ENCODE measurements at regions not wholly inside any gene's neighbourhood (a gene's known extent, or its start where the extent isn't known, plus 50 kb on each side); places are given as distances from the start of the nearest gene placed in this dataset.

- H3K9me3 ChIP-seq = no peaks in the 10 kb centered on the region
- H3K27me3 ChIP-seq = no peaks in the 10 kb centered on the region
- H3K36me3 ChIP-seq = no peaks in the 10 kb centered on the region
- no peak for TF ChIP-seq CTCF (IDR thresholded peaks at IDR 0.05)
- intact Hi-C loops (cut with DNase I) = no loop called here
- no peak for DNase-seq
- no peak overlapping the region for H3K27ac ChIP-seq
- no peak overlapping the region for H3K4me3 ChIP-seq
- no peak overlapping the region for H3K9ac ChIP-seq (ENCODE audit: low read depth in 2 of 2, low read length in 2 of 2)
- no peaks in the 10 kb centered on the region for H3K4me1 ChIP-seq
Observed at GRCh38 chr11:42299780-42300179, 840.3 kb upstream of the LRRC4C start.

GRCh38 chr11:42301777-42302176, 842.3 kb upstream of the LRRC4C start:
- Histone ChIP-seq H3K4me1 (no peaks in the 10 kb centered on the region), H3K4me3 (no peak overlapping the region), H3K27me3 (no peaks in the 10 kb centered on the region), H3K27ac (no peak overlapping the region), H3K9ac (ENCODE audit: low read depth in 2 of 2, low read length in 2 of 2) (no peak overlapping the region), H3K36me3 (no peaks in the 10 kb centered on the region), H3K9me3 (no peaks in the 10 kb centered on the region)
- no peak for DNase-seq
- TF ChIP-seq CTCF (IDR thresholded peaks at IDR 0.05) = no peak
- intact Hi-C loops (cut with DNase I) = no loop called here

- no peak overlapping the region for H3K9ac ChIP-seq (ENCODE audit: low read depth in 2 of 2, low read length in 2 of 2)
- no peaks in the 10 kb centered on the region for H3K4me1 ChIP-seq
- H3K9me3 ChIP-seq = no peaks in the 10 kb centered on the region
- no peak for TF ChIP-seq CTCF (IDR thresholded peaks at IDR 0.05)
- H3K27ac ChIP-seq = no peak overlapping the region
- no peak overlapping the region for H3K4me3 ChIP-seq
- DNase-seq = no peak
- H3K36me3 ChIP-seq = no peaks in the 10 kb centered on the region
- no peaks in the 10 kb centered on the region for H3K27me3 ChIP-seq
- intact Hi-C loops (cut with DNase I) = no loop called here
Observed at GRCh38 chr11:42311514-42311913, 852.1 kb upstream of the LRRC4C start.

- no peaks in the 10 kb centered on the region for H3K4me1 ChIP-seq
- H3K9ac ChIP-seq (ENCODE audit: low read depth in 2 of 2, low read length in 2 of 2) = no peak overlapping the region
- no peaks in the 10 kb centered on the region for H3K9me3 ChIP-seq
- TF ChIP-seq CTCF (IDR thresholded peaks at IDR 0.05) = no peak
- no peak overlapping the region for H3K4me3 ChIP-seq
- intact Hi-C loops (cut with DNase I) = no loop called here
- no peaks in the 10 kb centered on the region for H3K27me3 ChIP-seq
- no peak for DNase-seq
- no peak overlapping the region for H3K27ac ChIP-seq
- H3K36me3 ChIP-seq = no peaks in the 10 kb centered on the region
Observed at GRCh38 chr11:42311944-42312343, 852.5 kb upstream of the LRRC4C start.

GRCh38 chr11:42315267-42315666, 855.8 kb upstream of the LRRC4C start:
- H3K36me3 ChIP-seq = no peaks in the 10 kb centered on the region
- intact Hi-C loops (cut with DNase I) = no loop called here
- no peaks in the 10 kb centered on the region for H3K27me3 ChIP-seq
- no peak overlapping the region for H3K9ac ChIP-seq (ENCODE audit: low read depth in 2 of 2, low read length in 2 of 2)
- DNase-seq = no peak
- no peak for TF ChIP-seq CTCF (IDR thresholded peaks at IDR 0.05)
- no peaks in the 10 kb centered on the region for H3K4me1 ChIP-seq
- no peak overlapping the region for H3K4me3 ChIP-seq
- H3K9me3 ChIP-seq = no peaks in the 10 kb centered on the region
- H3K27ac ChIP-seq = no peak overlapping the region

- no peaks in the 10 kb centered on the region for H3K9me3 ChIP-seq
- H3K36me3 ChIP-seq = no peaks in the 10 kb centered on the region
- H3K27ac ChIP-seq = no peak overlapping the region
- no peaks in the 10 kb centered on the region for H3K4me1 ChIP-seq
- TF ChIP-seq CTCF (IDR thresholded peaks at IDR 0.05) = no peak
- H3K27me3 ChIP-seq = no peaks in the 10 kb centered on the region
- no peak for DNase-seq
- intact Hi-C loops (cut with DNase I) = no loop called here
- no peak overlapping the region for H3K9ac ChIP-seq (ENCODE audit: low read depth in 2 of 2, low read length in 2 of 2)
- no peak overlapping the region for H3K4me3 ChIP-seq
Observed at GRCh38 chr11:42315846-42316245, 856.4 kb upstream of the LRRC4C start.
